Left hindlimb (tissue), 1 donor: ENCODE measurements at regions not wholly inside any gene's neighbourhood (a gene's known extent, or its start where the extent isn't known, plus 50 kb on each side); places are given as distances from the start of the nearest gene placed in this dataset.
A peak's percentile ranks its signal among the peaks of the same experiment; 100 is the strongest.
"Not testable (repeated sequence)": the region's sequence is repeated elsewhere in the genome, so short reads cannot be mapped to it uniquely, and the experiment has no call there.

Experiments used
- DNase-seq: peaks from one replicate; pipeline ENCODE4 v3.0.0-alpha.2; 2018

GRCh38 chr15:25171111-25171811, 216.5 kb downstream of the SNRPN start:
- peak; percentile 22 for DNase-seq

DNA sequence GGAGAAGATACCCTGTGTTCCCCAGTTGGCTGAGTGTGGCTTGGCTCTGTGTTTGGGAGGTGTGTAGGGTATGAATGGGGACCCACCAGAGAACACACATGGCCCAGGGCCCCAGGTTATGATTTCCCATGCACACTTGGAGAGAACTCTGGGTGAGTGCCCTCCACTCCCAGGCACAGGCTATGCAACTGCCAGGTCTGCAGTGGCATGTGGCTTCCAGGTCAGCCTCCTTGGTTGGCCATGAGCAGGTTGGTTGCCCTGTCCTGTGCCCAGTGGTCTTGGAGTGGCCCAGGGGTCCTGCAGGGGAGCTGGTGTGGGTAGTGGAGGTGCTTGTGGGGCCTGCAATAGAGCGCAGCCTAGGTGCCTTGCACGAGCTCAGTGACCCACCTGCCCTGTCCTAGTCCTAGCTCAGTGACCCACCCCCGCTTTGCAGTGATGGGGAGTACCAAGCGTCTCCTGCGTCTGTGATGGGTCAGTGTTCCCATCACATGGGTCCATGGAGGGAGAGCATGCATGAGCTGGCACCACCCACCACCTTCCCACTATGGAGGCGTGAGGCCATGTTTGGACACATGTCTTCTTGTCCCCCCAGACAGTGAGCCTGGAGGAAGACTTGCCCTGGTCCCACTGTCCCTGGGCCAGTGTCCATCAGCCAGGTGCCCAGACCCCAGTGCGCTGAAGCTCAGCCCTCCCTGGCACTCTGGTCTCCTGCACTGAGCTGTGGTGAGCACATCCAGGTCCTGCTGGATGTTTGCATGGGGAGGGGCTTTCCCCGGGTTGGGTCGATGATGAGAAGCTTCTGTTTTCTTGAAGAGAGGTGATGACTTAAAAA, 217.3 kb downstream of the SNRPN start:
- DNase-seq, result peak; percentile 13

- DNase-seq, result no peak
These were observed 217.9 kb downstream of the SNRPN start for GRCh38 chr15:25172691-25173090.

DNA sequence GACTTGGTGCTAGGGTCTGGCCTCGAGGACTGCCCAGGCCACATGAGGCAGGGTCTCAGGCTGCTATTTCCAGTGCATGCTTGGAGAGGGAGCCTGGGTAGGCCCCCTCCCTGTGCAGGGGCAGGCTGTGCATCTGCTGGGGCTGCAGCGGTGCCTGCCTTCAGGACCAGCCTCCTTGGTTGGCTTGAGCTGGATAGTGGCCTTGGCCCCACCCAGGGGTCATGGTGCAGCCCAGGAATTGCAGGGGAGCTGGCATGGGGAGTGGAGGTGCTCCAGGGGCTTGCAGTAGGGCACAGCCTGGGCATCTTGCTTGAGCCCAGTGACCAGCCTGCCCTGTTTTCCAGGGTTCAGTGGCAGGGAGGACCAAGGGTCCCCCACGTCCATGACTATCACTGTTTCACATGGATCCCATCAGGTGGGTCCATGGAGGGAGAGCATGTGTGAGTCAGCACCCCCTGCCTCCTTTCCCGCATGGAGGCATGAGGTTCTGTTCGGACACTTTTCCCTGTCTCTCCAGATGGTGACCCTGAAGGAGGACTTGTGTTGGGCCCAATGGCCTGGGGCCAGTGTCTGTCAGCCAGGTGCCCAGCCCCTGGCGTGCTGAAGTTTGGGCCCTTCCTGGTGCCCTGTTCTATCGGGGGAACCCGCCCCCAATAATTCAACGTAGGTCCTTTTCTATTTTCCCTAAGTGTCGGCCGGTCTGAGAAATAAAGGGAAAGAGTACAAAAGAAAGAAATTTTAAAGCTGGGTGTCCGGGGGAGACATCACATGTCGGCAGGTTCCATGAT, 218.6 kb downstream of the SNRPN start:
- DNase-seq, result peak; percentile 14

DNA sequence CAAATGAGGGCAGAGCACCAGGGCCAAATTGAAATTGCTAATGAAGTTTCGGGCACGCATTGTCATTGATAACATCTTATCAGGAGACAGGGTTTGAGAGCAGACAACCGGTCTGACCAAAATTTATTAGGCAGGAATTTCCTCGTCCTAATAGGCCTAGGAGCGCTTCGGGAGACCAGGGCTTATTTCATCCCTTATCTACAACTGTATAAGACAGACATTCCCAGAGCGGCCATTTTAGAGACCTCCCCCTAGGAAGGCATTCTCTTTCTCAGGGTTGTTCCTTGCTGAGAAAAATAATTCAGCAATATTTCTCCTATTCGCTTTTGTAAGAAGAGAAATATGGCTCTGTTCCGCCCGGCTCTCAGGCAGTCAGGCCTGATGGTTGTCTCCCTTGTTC, 219.4 kb downstream of the SNRPN start:
- DNase-seq, result not testable (repeated sequence)

- peak; percentile 6 for DNase-seq
These were observed 220.4 kb downstream of the SNRPN start for GRCh38 chr15:25175033-25175788.

GRCh38 chr15:25175789-25176615, 221.2 kb downstream of the SNRPN start:
- DNase-seq, result peak; percentile 3

DNA sequence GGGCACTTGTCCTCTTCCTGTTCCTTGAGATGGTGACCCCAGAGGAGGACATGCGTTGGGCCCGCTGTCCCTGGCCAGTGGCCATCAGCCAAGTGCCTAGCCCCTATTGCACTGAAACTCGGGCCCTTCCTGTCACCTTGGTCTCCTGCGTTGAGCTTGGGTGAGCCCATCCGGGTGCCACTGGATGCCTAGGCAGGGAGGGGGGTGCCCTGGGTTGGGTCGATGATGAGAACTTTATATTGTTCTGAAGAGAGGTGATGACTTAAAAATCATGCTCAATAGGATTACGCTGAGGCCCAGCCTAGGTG, 221.8 kb downstream of the SNRPN start:
- DNase-seq, result peak; percentile 16

- DNase-seq, result peak; percentile 15
These were observed 222.5 kb downstream of the SNRPN start for GRCh38 chr15:25176991-25177954.

DNA sequence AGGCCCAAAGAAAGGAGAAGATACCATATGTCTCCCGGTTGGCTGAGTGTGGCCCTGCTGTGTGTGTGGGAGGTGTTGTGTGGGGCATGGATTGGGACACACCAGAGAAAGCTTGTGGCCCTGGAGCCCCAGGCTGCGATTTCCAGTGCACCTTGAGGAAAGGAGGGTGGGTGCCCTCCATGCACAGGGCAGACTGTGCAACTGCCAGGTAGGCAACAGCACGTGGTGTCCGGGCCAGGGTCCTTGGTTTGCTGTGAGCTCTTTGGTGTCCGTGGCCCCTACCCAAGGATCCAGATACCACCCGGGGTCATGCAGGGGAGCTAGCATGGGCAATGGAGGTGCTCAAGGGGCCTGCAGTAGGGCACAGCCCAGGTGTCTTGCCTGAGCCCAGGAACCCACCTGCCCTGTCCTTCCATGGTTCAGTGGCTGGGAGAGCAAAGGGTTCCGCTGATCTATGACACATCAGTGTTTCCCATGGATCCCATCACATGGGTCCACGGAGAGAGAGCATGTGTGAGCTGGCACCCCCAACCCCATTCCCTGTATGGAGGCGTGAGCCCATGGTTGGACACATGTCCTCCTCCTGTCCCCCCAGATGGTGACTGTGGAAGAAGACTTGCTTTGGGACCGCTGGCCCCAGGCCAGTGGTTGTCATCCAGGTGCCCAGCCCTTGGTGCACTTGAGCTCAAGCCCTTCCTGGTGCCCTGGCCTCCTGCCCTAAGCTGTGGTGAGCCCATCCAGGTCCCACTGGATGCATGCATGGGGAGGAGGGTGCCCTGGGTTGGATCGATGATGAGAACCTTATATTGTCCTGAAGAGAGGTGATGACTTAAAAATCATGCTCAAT, 223.4 kb downstream of the SNRPN start:
- DNase-seq, result peak; percentile 22

GRCh38 chr15:25178835-25179672, 224.3 kb downstream of the SNRPN start:
- peak; percentile 16 for DNase-seq

GRCh38 chr15:25179673-25180511, 225.1 kb downstream of the SNRPN start:
- peak; percentile 9 for DNase-seq

GRCh38 chr15:25180606-25181292, 226.0 kb downstream of the SNRPN start:
- DNase-seq, result peak; percentile 10

GRCh38 chr15:25181293-25182097, 226.7 kb downstream of the SNRPN start:
- DNase-seq, result peak; percentile 12

DNA sequence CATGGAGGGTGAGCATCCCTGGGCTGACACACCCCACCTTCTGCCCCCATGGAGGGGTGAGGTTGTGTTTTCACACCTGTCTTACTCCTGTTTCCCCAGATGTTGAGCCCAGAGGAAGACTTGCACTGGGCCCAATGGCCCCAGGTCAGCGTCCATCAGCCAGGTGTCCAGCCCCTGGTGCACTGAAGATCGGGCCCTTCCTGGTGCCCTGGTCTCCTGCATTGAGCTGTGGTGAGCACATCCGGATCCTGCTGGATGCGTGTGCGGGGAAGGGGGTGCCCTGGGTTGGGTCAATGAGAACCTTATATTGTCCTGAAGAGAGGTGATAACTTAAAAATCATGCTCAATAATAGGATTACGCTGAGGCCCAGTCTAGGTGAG, 227.3 kb downstream of the SNRPN start:
- no peak for DNase-seq

GRCh38 chr15:25182736-25183445, 228.1 kb downstream of the SNRPN start:
- no peak for DNase-seq
